ENCODE measurements at regions not wholly inside any gene's neighbourhood (a gene's known extent, or its start where the extent isn't known, plus 50 kb on each side); places are given as distances from the start of the nearest gene placed in this dataset.
A peak's percentile ranks its signal among the peaks of the same experiment; 100 is the strongest.

DNA sequence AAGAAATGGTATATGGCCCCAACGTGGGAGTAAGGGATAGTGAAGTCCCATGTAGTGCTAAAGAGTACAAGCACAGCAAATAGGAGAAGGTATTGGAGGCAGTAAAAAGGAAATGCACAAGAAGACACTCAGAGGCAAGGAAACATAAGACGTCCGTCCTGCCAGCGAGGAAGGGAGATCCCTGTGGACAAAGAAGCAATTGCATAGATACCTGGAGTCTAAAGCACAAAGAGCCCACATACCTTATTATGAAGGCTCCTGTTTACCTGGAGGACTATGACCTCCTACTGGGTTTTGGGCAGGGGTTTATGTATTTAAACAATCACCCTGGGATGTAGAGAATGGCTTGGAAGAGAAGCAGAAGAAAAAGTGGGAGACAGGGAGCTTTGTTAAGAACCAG is 341.2 kb upstream of the DCN start:
- DNase-seq (ENCODE audit: low read depth, low spot score) = no peak
- H3K4me3 ChIP-seq (ENCODE audit: low read depth, low read length) = no peak overlapping the region
- TF ChIP-seq CTCF (IDR thresholded peaks at IDR 0.05; ENCODE audit: low read depth, low read length) = no peak
- in situ Hi-C loops (cut with HindIII; ENCODE audit: low sequenced_read_pairs) = no loop called here

DNA sequence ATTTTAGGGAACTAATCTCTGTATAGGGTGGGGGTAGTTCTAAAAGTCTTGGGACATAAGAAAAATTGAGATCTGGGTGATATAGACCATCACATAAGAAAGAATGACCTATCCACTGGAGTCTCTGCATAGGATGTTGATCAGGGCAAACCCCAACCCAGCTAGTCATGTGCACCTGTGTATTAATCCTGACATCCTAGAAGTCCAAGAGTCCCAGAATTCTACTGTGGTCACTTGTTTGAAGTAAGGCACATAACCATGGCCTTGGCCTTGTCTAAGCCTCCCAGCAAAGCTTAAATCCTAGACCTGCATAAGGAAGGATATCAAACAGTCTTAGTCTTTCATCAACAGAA is 334.1 kb upstream of the DCN start:
- no peak for TF ChIP-seq CTCF (IDR thresholded peaks at IDR 0.05; ENCODE audit: low read depth, low read length)
- no peak overlapping the region for H3K4me3 ChIP-seq (ENCODE audit: low read depth, low read length)
- in situ Hi-C loops (cut with HindIII; ENCODE audit: low sequenced_read_pairs) = no loop called here
- no peak for DNase-seq (ENCODE audit: low read depth, low spot score)

DNA sequence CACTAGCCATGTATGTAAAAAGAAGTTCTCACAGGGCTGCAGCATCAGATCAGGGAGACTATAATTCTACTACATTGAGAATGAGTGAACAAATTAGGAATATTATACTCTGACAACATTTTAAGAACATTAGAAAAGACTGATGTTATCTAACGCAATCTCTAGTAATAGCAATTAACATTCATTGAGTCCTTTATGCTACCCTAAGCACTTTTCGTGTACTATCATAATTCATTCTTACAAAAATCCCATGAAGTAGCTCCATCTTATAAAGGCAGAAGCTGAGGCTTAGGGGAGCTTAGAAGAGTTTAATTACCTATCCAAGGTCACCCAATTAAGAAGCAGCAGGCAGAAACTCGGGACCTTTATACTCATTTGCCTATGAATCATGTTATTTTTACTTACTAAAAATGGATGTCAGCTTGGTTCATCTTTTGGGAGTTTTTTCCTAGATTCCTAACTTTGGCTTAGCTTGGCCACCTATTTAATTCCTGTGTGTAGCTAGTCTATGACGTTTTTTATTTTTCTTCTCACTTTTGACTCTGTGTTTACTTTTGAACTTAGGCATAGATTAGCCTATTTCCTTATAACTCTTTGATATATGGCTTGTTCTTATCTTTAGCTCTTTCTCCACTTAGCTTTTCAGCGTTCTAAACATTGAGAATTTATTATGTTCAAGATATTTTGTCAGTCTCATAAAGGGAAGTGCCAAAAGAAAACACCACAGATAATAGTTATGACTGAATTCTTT is 333.5 kb upstream of the DCN start:
- in situ Hi-C loops (cut with HindIII; ENCODE audit: low sequenced_read_pairs) = no loop called here
- DNase-seq (ENCODE audit: low read depth, low spot score) = no peak
- H3K4me3 ChIP-seq (ENCODE audit: low read depth, low read length) = no peak overlapping the region
- TF ChIP-seq CTCF (IDR thresholded peaks at IDR 0.05; ENCODE audit: low read depth, low read length) = no peak

DNA sequence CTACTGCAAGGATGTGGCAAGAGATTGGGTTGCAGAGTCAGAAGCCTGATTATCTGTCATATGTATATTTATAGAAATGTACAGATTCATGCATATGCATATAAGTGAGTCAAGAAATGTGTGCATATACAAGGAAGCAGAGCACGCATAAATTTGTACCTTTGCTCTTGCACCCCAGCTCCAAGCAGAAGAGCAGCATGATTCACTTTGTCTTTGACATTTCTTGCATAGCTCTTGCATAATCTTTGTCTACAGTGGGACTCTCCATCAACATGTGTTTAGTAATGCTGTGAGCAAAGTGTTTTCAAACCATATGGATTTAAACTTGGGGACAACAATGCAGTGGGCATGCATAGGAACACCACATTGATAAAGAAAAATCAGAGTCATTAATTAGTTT is 330.7 kb upstream of the DCN start:
- in situ Hi-C loops (cut with HindIII; ENCODE audit: low sequenced_read_pairs) = no loop called here
- no peak for TF ChIP-seq CTCF (IDR thresholded peaks at IDR 0.05; ENCODE audit: low read depth, low read length)
- DNase-seq (ENCODE audit: low read depth, low spot score) = no peak
- H3K4me3 ChIP-seq (ENCODE audit: low read depth, low read length) = no peak overlapping the region

- in situ Hi-C loops (cut with HindIII; ENCODE audit: low sequenced_read_pairs) = no loop called here
Observed at GRCh38 chr12:91511795-91512420, 329.3 kb upstream of the DCN start.

GRCh38 chr12:91507754-91508153 is 325.1 kb upstream of the DCN start:
- H3K4me3 ChIP-seq (ENCODE audit: low read depth, low read length) = no peak overlapping the region
- in situ Hi-C loops (cut with HindIII; ENCODE audit: low sequenced_read_pairs) = no loop called here
- DNase-seq (ENCODE audit: low read depth, low spot score) = peak; percentile 20
- no peak for TF ChIP-seq CTCF (IDR thresholded peaks at IDR 0.05; ENCODE audit: low read depth, low read length)

More at GRCh38 chr12:91511795-91512420, 329.3 kb upstream of the DCN start:
- no peak for TF ChIP-seq CTCF (IDR thresholded peaks at IDR 0.05; ENCODE audit: low read depth, low read length)
- no peak for DNase-seq (ENCODE audit: low read depth, low spot score)
- H3K4me3 ChIP-seq (ENCODE audit: low read depth, low read length) = no peak overlapping the region
